ENCODE measurements at regions not wholly inside any gene's neighbourhood (a gene's known extent, or its start where the extent isn't known, plus 50 kb on each side); places are given as distances from the start of the nearest gene placed in this dataset.

DNA sequence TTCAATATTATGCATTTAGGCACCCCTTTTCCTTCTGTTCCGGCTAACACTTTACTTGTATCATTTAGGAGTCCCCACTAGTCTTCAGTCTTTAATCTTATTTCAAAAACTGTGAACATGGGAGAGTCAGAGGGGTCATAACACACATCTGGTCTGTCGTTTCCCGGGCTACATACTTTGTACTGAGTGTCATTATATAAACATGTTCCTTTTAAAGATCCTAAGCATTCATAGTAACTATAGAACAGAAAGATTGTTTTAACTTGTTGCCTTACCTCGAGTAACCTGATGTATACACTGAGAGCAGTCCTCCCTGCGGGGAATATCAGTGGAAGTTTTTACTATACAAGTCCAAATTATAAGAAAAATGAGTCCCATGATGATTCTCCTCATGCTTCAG lies 78.2 kb upstream of the VEPH1 start:
- DNase-seq (ENCODE audit: low read depth), result no peak

DNA sequence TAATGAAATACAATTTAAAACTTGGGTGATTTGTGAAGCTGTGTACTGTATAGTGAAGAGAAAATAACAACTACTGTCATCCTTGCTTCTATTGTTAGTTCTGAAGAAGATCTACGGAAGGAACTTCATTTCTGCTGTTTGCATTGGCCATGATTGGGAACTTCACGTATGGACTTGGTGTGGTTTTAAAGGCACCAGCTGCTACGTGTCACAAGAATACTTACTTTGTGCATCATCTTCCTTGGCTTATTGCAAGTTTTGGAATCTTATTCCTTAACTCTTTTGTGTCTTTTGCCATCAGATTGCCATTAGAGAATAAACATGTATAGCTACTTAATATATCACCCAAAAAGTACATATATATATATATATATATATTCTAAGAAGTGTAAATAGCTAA lies 75.0 kb upstream of the VEPH1 start:
- no peak for DNase-seq (ENCODE audit: low read depth)

DNA sequence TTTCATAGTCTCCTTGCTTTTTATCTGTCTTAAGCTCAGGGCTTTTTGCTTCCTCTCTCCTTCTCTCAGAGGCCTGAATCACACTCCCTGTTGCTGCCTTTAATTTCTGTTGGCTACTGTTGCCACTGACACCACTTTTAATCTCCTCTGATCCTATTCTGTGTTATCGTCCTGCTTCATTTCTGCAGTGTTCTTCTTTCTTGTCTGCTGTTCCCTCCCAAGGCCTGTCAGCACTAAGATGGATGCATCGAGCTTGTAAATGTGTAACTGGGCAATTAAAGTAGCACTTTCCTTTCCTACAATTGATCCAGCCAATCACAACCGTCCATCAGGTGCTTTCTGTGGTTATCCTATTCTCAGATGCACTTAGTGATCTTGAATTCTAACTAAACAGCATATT lies 71.3 kb upstream of the VEPH1 start:
- no peak for DNase-seq (ENCODE audit: low read depth)

DNA sequence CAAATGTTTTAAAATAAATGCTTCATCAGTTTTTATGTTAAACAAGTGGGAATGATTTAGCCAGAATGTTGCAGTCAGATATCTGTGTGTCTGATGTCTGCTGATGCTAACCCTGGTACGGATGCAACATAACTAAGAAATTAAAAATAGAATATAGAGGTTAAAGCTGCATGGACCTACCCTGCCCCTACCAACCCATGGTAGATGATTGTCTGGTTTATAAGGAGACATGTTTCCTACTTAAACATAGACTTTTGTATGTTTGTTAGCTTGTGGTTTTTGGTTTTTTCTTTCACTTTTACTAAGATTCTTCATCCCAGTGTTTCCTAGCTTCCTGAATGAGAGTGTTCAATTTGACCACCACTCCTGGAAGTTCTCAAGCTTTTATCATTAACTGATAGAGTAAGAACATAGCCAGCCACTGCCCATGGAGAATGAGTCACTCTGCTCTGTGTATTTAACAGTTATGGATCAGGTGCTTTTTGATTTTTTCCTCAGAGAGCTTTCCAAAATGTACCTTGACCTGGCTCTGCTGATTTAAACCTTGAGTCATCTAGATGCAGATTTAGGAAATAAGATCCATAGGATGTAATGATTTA lies 70.7 kb upstream of the VEPH1 start:
- DNase-seq (ENCODE audit: low read depth), result no peak

DNA sequence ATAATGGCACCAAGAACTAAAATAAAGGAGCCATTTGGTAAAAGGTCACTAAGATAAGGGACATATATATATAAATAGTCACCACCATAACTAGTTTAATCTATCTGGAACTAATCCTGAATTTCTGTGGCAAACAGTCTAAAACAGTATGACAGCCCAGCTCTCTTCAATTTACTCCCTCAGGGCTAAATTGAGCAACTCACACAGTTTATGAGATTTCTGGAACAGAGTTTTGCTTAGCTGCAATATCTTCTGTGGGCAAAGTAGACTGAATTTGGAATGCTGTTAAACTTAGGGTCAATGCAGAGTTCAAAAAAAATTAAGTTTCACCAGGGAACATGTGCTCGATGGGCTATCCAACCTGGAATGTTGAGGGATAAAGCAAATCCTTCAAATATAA lies 70.1 kb upstream of the VEPH1 start:
- DNase-seq (ENCODE audit: low read depth), result no peak

DNA sequence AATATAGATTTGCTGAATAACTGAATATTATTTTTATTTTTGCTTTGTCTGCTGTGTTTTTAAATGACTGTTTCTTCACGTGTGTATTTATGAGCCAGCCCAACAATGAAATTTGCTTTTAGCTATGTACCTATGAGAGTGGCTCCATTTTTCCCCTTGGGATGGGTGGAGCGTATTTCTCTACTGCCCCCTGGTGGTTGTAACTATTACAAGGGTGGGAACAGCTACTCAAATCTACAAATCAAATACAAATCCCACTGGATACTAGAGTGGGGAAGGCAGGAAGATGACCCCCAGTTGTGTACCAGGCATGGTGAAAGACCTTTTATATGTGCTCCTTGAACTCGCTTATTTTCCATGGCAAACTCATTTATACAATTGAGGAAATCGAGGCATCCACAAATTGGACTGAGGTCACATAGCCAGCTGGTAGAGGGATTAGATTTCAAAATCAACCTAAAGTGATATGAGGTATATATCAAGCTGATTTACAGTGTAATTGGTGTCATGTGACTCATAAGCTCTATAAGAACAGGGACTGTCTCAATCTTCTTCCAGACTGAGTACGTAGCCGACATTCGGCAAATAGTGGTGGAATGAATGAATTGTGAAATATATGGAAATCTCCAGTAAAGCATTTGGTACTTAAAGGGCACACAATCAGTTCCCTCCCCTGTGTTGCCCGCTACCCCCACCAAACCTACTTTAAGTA lies 69.5 kb upstream of the VEPH1 start:
- DNase-seq (ENCODE audit: low read depth), result no peak

DNA sequence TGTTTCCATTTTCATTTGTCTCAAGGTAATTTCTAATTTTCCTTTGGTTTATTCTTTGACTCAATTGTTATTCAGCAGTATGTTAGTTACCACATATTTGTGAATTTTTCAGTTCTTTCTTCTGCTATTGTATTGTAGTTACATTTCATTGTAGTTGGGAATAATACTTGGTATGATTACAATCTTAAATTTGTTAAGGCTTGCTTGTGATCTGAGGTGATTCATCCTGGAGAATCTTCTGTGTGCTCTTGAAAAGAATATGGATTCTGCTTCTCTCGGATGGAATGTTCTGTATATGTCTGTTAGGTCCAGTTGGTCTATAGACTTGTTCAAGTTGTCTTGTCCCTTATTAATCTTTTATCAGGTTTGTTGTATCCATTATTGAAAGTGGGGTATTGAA lies 63.4 kb upstream of the VEPH1 start:
- no peak for DNase-seq (ENCODE audit: low read depth)

DNA sequence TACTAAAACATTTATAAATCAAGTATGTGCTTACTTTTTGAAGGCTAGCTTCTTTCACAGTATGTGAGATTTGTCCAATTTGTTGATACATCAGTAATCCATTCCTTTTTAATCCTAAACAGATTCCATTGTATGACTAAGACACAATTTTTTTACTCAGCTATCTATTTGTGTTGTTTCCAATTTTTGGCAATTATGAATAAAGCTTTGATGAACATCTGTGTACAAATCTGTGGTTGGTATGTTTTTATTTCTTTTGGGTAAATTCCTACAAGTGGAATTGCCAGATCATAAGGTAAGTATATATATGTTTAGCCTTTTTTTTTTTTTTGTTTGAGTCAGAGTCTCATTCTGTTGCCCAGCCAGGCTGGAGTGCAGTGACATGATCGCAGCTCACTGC lies 56.2 kb upstream of the VEPH1 start:
- DNase-seq (ENCODE audit: low read depth), result no peak

Measured in activated T-helper 1 cell treated with Interleukin-2 at 50 U/mL for 16 hours (primary cell).